T47D (cell line): ENCODE measurements at regions not wholly inside any gene's neighbourhood (a gene's known extent, or its start where the extent isn't known, plus 50 kb on each side); places are given as distances from the start of the nearest gene placed in this dataset.
A peak's percentile ranks its signal among the peaks of the same experiment; 100 is the strongest.
"Not testable (repeated sequence)": the region's sequence is repeated elsewhere in the genome, so short reads cannot be mapped to it uniquely, and the experiment has no call there.

Experiments used
- DNase-seq, 2 experiments: peaks; one replicate each; pipeline versions ENCODE4 v3.0.0 to v3.0.0-alpha.2; 2011 to 2012; ENCODE audit warnings: low read depth in 1 of 2, low spot score in 1 of 2
- JUND ChIP-seq: IDR thresholded peaks from 2 replicates; pipeline ENCODE4 v1.6.1; 2012; ENCODE audit warnings: low read depth
- in situ Hi-C: cut with HindIII; loops from 2 replicates; pipeline ENCODE4 v1.10.0; 2016; ENCODE audit warnings: low sequenced_read_pairs, low pct_unique_long_range_greater_than_20kb

GRCh38 chr5:92674321-92674720 is 906.7 kb downstream of the NR2F1-AS1 start:
- no peak for TF ChIP-seq JUND
- in situ Hi-C loops: no loop called here
- DNase-seq: no peak

- in situ Hi-C loops: no loop called here
- DNase-seq: no peak
- no peak for TF ChIP-seq JUND
Measured at GRCh38 chr5:92665506-92665905, 915.5 kb downstream of the NR2F1-AS1 start.

- no peak for TF ChIP-seq JUND
- DNase-seq: no peak
- in situ Hi-C loops: no loop called here
Measured at GRCh38 chr5:92662741-92663140, 918.3 kb downstream of the NR2F1-AS1 start.

GRCh38 chr5:92659246-92659645 is 921.8 kb downstream of the NR2F1-AS1 start:
- in situ Hi-C loops: no loop called here
- no peak for TF ChIP-seq JUND
- DNase-seq: no peak

- in situ Hi-C loops, DNase-seq: not testable (repeated sequence)
Measured at GRCh38 chr5:92654601-92655000, 926.4 kb downstream of the NR2F1-AS1 start.

- in situ Hi-C loops: no loop called here
- TF ChIP-seq JUND: no peak
- DNase-seq: peak in 1 of 2 experiments; percentile 18
Measured at GRCh38 chr5:92653730-92654461, 927.1 kb downstream of the NR2F1-AS1 start.

GRCh38 chr5:92652756-92653155 is 928.3 kb downstream of the NR2F1-AS1 start:
- no peak for TF ChIP-seq JUND
- DNase-seq: no peak
- in situ Hi-C loops: no loop called here

- peak in 1 of 2 experiments; percentile 7 for DNase-seq
- TF ChIP-seq JUND: no peak
- in situ Hi-C loops: no loop called here
Measured at GRCh38 chr5:92644266-92644886, 936.6 kb downstream of the NR2F1-AS1 start.

GRCh38 chr5:92641031-92641962 is 939.7 kb downstream of the NR2F1-AS1 start:
- in situ Hi-C loops: no loop called here
- peak in 1 of 2 experiments; percentile 42 for DNase-seq
- no peak for TF ChIP-seq JUND

GRCh38 chr5:92640340-92640739 is 940.7 kb downstream of the NR2F1-AS1 start:
- no peak for DNase-seq
- in situ Hi-C loops: no loop called here
- no peak for TF ChIP-seq JUND

- TF ChIP-seq JUND: no peak
- no peak for DNase-seq
- in situ Hi-C loops: no loop called here
Measured at GRCh38 chr5:92637960-92638359, 943.1 kb downstream of the NR2F1-AS1 start.

GRCh38 chr5:92637247-92637646 is 943.8 kb downstream of the NR2F1-AS1 start:
- in situ Hi-C loops: no loop called here
- TF ChIP-seq JUND: no peak
- DNase-seq: no peak
